ENCODE measurements at regions not wholly inside any gene's neighbourhood (a gene's known extent, or its start where the extent isn't known, plus 50 kb on each side); places are given as distances from the start of the nearest gene placed in this dataset.
A peak's percentile ranks its signal among the peaks of the same experiment; 100 is the strongest.
"Not testable (repeated sequence)": the region's sequence is repeated elsewhere in the genome, so short reads cannot be mapped to it uniquely, and the experiment has no call there.

- ATAC-seq (ENCODE audit: poor library complexity); DNase-seq; intact Hi-C loops (cut with DNase I, micrococcal nuclease); H3K36me3 Mint-ChIP-seq (ENCODE audit: low read depth); H3K36me3 ChIP-seq (ENCODE audit: insufficient read depth, low read length); H3K4me3 Mint-ChIP-seq; H3K27ac ChIP-seq (ENCODE audit: low read depth in 1 of 2, low read length in 2 of 2); H3K27ac Mint-ChIP-seq; CTCF ChIA-PET; POLR2A ChIA-PET; H3K9me3 Mint-ChIP-seq; H3K4me1 Mint-ChIP-seq (ENCODE audit: low read depth); H3K27me3 ChIP-seq (ENCODE audit: control insufficient read depth in 1 of 2, insufficient read depth in 2 of 2, low read length in 2 of 2); H3K4me3 ChIP-seq (ENCODE audit: low read length); H3K9me3 ChIP-seq (ENCODE audit: control insufficient read depth in 1 of 2, insufficient read depth in 1 of 2, low read length in 2 of 2); H3K4me1 ChIP-seq (ENCODE audit: insufficient read depth, low read length): not testable (repeated sequence)
- peaks cover 11% of the 10 kb centered on the region for H3K27me3 Mint-ChIP-seq
Observed at GRCh38 chr17:61539728-61540127, 51.3 kb downstream of the NACA2 start.

GRCh38 chr17:61538480-61538879 lies 52.5 kb downstream of the NACA2 start:
- Mint-ChIP-seq H3K4me1 (ENCODE audit: low read depth) (no peaks in the 10 kb centered on the region), H3K27me3 (peaks cover 11% of the 10 kb centered on the region), H3K9me3 (no peaks in the 10 kb centered on the region), H3K36me3 (ENCODE audit: low read depth) (no peaks in the 10 kb centered on the region), H3K27ac (no peak overlapping the region), H3K4me3 (no peak overlapping the region)
- Histone ChIP-seq H3K36me3 (ENCODE audit: insufficient read depth, low read length) (no peaks in the 10 kb centered on the region), H3K27me3 (ENCODE audit: control insufficient read depth in 1 of 2, insufficient read depth in 2 of 2, low read length in 2 of 2) (no peaks in the 10 kb centered on the region), H3K27ac (ENCODE audit: low read depth in 1 of 2, low read length in 2 of 2) (no peak overlapping the region), H3K4me3 (ENCODE audit: low read length) (no peak overlapping the region), H3K9me3 (ENCODE audit: control insufficient read depth in 1 of 2, insufficient read depth in 1 of 2, low read length in 2 of 2) (no peaks in the 10 kb centered on the region), H3K4me1 (ENCODE audit: insufficient read depth, low read length) (no peaks in the 10 kb centered on the region)
- ChIA-PET CTCF (interaction anchor here (0.6 to 1.2 kb wide), 2 partner anchors 24 to 683 kb away, joined by 4 to 5 read pairs; no protein-coding TSS in a partner anchor), POLR2A (no interaction called here)
- ATAC-seq (ENCODE audit: poor library complexity) (no peak), DNase-seq (no peak)
- no peak for TF ChIP-seq CTCF (IDR thresholded peaks at IDR 0.05)
- intact Hi-C loops (cut with DNase I, micrococcal nuclease), result no loop called here

- no peaks in the 10 kb centered on the region for H3K4me1 ChIP-seq (ENCODE audit: insufficient read depth, low read length)
- no peak overlapping the region for H3K27ac ChIP-seq (ENCODE audit: low read depth in 1 of 2, low read length in 2 of 2)
- no peak overlapping the region for H3K4me3 Mint-ChIP-seq
- H3K27me3 ChIP-seq (ENCODE audit: control insufficient read depth in 1 of 2, insufficient read depth in 2 of 2, low read length in 2 of 2), result no peaks in the 10 kb centered on the region
- H3K4me3 ChIP-seq (ENCODE audit: low read length), result no peak overlapping the region
- POLR2A ChIA-PET, result no interaction called here
- no peak for TF ChIP-seq CTCF (IDR thresholded peaks at IDR 0.05)
- no peak for DNase-seq
- no peaks in the 10 kb centered on the region for H3K36me3 ChIP-seq (ENCODE audit: insufficient read depth, low read length)
- no peaks in the 10 kb centered on the region for H3K9me3 ChIP-seq (ENCODE audit: control insufficient read depth in 1 of 2, insufficient read depth in 1 of 2, low read length in 2 of 2)
- no peaks in the 10 kb centered on the region for H3K4me1 Mint-ChIP-seq (ENCODE audit: low read depth)
- H3K27me3 Mint-ChIP-seq, result peaks cover 11% of the 10 kb centered on the region
- CTCF ChIA-PET, result no interaction called here
- H3K36me3 Mint-ChIP-seq (ENCODE audit: low read depth), result no peaks in the 10 kb centered on the region
- ATAC-seq (ENCODE audit: poor library complexity), result no peak
- intact Hi-C loops (cut with DNase I, micrococcal nuclease), result no loop called here
- H3K9me3 Mint-ChIP-seq, result no peaks in the 10 kb centered on the region
- H3K27ac Mint-ChIP-seq, result no peak overlapping the region
Observed at GRCh38 chr17:61537264-61537771, 53.7 kb downstream of the NACA2 start.

GRCh38 chr17:61536422-61536955 lies 54.5 kb downstream of the NACA2 start:
- no peak overlapping the region for H3K27ac Mint-ChIP-seq
- Histone ChIP-seq H3K4me1 (ENCODE audit: insufficient read depth, low read length) (no peaks in the 10 kb centered on the region), H3K27me3 (ENCODE audit: control insufficient read depth in 1 of 2, insufficient read depth in 2 of 2, low read length in 2 of 2) (no peaks in the 10 kb centered on the region), H3K36me3 (ENCODE audit: insufficient read depth, low read length) (no peaks in the 10 kb centered on the region), H3K4me3 (ENCODE audit: low read length) (peak overlapping the region; percentile 14), H3K27ac (ENCODE audit: low read depth in 1 of 2, low read length in 2 of 2) (no peak overlapping the region), H3K9me3 (ENCODE audit: control insufficient read depth in 1 of 2, insufficient read depth in 1 of 2, low read length in 2 of 2) (no peaks in the 10 kb centered on the region)
- peaks cover 14% of the 10 kb centered on the region for H3K27me3 Mint-ChIP-seq
- H3K36me3 Mint-ChIP-seq (ENCODE audit: low read depth), result no peaks in the 10 kb centered on the region
- TF ChIP-seq CTCF (IDR thresholded peaks at IDR 0.05), result no peak
- ChIA-PET POLR2A (no interaction called here), CTCF (no interaction called here)
- ATAC-seq (ENCODE audit: poor library complexity) (no peak), DNase-seq (peak in 1 of 14 experiments; percentile 1)
- intact Hi-C loops (cut with DNase I, micrococcal nuclease), result no loop called here
- H3K4me1 Mint-ChIP-seq (ENCODE audit: low read depth), result no peaks in the 10 kb centered on the region
- no peak overlapping the region for H3K4me3 Mint-ChIP-seq
- H3K9me3 Mint-ChIP-seq, result no peaks in the 10 kb centered on the region
